Activated T-cell treated with anti-CD3 and anti-CD28 coated beads for 24 hours (primary cell): ENCODE measurements at regions not wholly inside any gene's neighbourhood (a gene's known extent, or its start where the extent isn't known, plus 50 kb on each side); places are given as distances from the start of the nearest gene placed in this dataset.
"Not testable (repeated sequence)": the region's sequence is repeated elsewhere in the genome, so short reads cannot be mapped to it uniquely, and the experiment has no call there.

Source experiments
- DNase-seq: peaks from one replicate; pipeline ENCODE4 v3.0.0-alpha.2; 2020; ENCODE audit warnings: low read depth

DNA sequence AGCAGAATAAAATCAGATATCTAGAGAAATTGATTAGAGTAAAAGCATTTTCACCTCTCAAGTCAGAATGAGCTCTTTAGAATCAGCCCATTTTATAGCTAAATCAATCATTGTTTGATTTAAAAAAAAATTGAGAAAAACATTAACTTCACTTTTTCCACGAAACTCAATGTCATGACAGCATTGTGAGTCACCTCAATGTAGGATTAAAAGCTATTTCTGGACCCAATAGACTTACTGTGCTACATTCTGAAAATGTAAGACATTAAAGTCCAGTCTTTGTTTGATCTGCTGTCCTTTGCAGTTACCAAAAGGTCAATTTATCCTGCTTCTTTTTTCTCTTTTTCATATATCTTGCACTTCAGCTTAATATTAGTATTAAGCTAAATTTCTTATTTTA, 519.4 kb upstream of the ZNF337 start:
- DNase-seq = no peak

- DNase-seq = no peak
Observed at GRCh38 chr20:26214991-26215390, 518.3 kb upstream of the ZNF337 start.

- DNase-seq = no peak
Observed at GRCh38 chr20:26209171-26209941, 512.7 kb upstream of the ZNF337 start.

DNA sequence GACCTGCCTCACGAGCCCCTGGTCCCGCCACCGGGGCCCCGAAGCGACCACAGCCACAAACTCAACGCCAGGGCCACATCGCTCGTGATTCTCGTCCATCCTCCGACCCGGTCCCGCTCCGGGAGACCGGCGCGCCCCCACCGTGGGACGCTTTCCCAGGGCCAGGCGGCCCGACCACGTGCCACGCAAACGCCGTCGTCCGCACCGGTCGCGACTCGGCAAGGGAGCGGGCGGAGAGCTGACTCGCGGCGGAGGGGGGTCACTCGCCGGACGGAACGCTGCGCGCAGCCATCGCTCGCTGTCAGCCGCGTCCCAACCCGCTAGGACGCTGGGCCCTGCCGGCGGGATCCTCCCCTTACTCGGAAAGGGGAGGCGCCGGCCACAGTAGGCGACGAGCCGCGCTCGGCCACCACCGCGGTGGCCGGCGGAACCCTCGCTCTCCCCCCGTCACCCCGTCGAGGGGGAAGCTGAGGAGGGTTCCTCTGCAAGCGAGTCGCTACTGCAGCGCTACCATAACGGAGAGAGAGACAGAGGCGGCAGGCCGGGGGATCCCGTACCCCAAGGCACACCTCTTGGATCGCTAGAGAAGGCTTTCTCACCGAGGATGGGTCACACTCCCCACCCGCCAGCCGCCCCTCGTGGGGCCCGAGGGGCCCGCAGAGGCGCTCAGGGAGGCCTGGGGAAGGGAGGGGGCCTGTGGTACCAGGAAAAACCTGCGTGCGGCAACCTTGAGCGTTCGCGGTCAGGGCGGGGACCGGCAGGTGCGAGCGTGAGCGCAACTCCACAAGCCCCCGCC, 511.8 kb upstream of the ZNF337 start:
- peak; percentile 11 for DNase-seq

GRCh38 chr20:26207967-26208295, 511.3 kb upstream of the ZNF337 start:
- not testable (repeated sequence) for DNase-seq

DNA sequence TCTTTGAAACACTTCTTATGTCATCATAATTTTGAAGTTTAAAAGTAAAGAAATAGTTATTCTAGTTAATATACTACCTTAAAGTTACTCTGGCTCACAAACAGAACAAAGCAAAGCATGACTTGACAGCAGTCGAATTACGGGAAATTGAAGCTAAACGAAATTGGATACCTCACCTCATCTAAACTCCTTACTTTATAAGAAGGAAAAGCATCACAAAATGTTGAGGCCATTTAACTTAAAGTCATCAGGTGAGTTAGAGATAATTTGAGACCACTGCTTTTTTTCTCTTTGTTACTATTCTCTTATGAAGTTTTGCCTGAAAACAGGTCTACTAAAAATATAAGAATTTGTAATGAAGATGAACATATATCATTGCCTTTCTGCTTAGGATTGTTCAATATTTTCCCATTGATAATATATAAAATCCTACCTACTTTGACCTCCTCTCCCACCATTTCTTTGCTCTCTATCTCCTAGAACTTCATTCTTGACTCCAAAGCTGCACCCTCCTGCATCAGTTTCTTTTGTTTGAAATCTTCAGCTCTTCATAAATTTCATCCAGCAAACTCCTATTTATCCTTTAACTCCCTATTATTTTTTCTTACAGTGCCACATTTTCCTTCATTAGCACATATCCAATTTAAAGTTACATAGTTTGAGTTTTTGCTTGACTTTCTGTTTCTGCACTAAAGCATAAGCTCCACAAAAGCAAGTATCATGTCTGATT, 510.7 kb upstream of the ZNF337 start:
- DNase-seq = no peak

- no peak for DNase-seq
Observed at GRCh38 chr20:26205350-26205749, 508.7 kb upstream of the ZNF337 start.

DNA sequence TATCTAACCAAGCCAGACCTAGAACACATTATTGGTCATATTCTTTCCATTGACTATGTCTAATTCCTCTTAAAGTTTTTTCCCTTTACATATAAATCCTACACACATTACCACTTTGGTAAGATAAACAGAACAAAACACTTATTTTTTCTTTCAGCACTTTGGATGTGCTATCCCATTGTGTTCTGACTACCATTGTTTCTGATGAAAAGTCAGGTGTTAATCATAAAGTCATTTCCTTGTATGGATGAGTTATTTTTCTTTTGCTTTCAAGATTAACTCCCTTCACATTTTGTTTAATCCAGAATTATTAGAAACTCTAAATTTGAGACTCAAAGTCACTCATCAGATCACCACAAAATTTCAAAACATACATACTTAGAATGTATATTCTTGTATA, 504.4 kb upstream of the ZNF337 start:
- not testable (repeated sequence) for DNase-seq

GRCh38 chr20:26187329-26187728, 490.7 kb upstream of the ZNF337 start:
- not testable (repeated sequence) for DNase-seq

DNA sequence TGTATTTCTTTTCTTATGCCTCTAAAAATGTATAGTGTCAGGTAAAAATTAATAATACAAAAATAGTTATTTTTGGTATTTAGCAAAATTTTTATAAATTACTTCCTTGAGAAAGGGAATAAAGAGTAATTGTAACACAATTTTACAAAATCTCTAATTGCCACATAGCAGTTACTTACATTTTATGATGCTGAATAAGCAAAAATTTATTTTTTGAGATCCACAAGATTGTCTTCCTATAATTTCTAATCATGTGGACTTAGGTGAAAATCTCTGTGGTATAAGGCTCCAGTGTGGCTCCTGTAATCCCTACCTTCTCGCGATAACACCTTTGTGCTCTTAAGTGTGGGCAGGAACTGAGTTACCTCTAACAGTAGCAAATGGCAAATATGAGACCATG, 487.1 kb upstream of the ZNF337 start:
- not testable (repeated sequence) for DNase-seq

- not testable (repeated sequence) for DNase-seq
Observed at GRCh38 chr20:26181364-26181763, 484.7 kb upstream of the ZNF337 start.

DNA sequence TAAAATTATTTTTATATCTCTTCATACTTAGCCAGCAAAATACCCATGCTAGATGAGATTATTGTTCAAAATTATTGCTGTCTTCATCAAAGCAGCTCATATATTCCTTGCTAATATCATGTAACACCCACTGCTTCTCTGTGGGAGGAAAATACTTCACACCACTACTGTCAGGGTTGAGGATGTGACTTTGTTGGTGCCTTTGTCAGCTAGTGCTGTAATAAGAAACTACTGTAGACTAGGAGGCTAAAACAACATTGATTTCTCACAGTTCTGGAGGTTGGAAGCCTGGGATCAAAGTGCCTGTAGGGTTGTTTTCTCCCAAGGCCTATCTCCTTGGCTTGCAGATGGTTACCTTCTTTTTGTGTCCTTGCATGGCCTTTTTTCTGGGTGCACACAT, 475.2 kb upstream of the ZNF337 start:
- DNase-seq = not testable (repeated sequence)

DNA sequence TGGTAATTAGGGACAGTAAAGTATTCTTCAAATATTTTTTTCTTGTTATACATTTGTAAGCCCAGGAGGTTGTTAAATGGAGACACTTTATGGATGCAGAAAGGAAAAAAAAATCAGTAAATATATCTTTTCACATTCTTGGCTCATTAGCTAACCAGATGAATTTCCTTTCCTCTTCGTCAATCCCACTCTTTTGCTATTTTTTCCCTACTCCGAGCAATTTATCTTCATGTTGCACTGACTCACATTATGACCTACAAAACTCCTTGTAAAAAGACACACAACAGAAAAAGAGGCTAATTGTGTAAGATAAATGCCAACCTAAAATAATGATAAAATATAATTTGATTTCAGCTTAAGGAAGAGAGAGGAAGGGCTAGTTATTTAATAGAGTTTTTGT, 472.9 kb upstream of the ZNF337 start:
- no peak for DNase-seq

DNA sequence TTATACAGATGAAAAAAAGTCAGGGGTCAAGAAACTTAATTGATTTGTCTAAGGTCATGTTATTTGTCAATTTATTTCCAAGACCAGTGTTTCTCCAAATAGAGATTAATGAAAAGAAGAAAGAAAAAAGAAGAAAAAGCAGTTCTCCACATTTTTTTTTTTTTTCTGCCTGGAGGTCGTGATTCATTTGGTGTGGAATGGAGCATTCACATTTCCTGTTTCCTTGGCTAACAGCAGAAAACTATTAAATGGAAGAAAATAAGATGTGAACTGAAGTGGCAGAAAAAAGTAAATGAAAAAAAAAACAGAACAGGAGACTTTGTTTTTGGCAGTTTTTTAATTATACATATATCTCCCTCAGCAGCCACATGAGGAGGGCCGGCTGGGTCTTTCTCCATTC, 470.8 kb upstream of the ZNF337 start:
- DNase-seq = no peak

DNA sequence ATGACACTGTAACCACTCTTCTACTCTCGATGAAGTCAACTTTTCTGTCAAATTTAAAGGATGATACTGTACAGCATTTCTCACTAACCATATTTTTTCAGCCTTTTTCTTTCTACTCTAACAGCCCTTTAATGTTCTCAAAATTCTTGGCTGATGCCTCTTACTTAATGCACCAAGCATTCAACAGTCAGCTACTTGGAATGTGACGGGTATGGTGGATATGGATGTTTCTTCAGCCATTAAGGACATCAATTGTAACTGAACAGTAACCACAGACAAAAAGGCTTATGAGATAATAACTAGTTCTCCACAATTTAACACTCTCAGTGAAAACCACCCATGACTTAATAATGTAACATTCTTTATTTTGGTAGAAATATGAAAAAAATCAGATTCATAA, 467.2 kb upstream of the ZNF337 start:
- DNase-seq = no peak

DNA sequence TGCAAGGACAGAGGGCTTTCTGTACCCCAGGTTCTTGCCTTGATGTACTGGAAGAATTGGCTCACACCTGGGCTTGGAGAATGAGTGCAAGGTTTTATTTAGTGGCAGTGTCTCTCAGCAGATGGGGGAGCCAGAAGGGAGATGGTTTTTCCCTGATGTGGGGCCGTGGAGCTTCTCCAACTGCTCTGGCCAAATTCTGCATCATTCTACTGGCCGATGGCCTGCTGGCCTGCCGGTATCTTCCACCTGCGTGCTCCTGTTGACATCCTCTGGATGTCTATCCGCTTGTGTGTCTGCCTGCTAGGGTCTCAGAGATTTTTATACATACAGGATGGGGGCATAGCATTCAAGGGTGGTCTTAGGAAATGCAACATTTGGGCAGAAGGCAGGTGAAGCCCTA, 466.5 kb upstream of the ZNF337 start:
- not testable (repeated sequence) for DNase-seq

DNA sequence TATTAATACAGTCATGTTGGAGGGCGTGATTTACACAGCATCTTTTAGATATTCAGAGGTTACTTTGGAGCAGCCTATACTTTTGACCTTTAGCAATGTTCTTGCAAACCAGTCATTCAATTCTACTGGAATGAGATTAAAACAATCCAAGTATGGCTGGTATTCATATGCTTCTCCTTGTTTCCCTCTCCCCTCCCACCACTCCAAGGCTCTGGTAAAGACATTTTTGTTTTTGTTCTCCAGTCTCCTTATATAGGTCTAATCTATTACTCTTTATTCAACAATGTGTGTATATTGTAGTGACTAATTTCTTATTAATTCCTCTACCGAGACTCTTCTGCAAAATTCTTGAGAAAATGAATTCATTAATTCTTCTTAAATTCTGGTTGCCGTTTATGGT, 465.1 kb upstream of the ZNF337 start:
- DNase-seq = not testable (repeated sequence)

GRCh38 chr20:26160916-26161315, 464.3 kb upstream of the ZNF337 start:
- DNase-seq = not testable (repeated sequence)

- DNase-seq = no peak
Observed at GRCh38 chr20:26154224-26154623, 457.6 kb upstream of the ZNF337 start.

DNA sequence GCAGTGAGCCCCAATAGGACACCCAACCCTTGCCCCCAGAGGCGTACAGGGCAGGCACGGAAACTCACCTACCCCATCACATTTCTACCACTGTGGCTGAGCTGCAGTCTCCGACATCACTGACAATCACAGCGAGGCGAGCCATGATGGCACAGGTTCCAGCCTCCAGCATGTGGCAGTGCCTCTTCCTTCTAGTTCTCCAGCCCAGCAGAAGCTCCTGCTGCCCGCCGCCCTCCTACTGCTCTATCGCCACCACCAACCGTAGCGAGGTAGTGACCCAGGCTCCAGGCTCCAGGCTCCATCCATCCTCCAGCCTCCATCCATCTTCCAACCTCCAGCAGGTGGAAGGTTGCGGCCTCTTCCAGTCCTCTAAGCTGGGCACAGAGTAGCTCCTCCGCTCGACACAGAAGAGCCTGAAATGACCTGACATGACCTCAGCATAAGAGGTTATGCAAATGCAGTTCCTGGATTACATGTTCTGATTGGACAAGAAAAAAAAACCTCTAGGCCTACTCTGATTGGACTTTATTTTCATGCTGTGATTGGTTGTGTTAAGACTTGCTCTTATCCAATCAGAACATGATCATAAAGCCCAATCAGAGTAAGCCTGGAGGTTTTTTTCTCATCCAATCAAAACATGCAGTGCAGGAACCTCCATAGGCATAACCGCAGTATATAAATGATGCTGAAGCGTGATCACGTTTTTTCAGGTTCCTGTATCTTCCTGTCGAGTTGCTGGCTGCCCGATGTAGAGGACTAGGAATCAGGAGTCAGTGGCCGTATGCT, 438.9 kb upstream of the ZNF337 start:
- no peak for DNase-seq

- no peak for DNase-seq
Observed at GRCh38 chr20:26134606-26135005, 438.0 kb upstream of the ZNF337 start.

- DNase-seq = not testable (repeated sequence)
Observed at GRCh38 chr20:26133794-26134193, 437.1 kb upstream of the ZNF337 start.
